GM12878 (cell line): ENCODE measurements at regions not wholly inside any gene's neighbourhood (a gene's known extent, or its start where the extent isn't known, plus 50 kb on each side); places are given as distances from the start of the nearest gene placed in this dataset.

Source experiments
- ATAC-seq: fragments of 200-7000 bp; cut with Tn5 transposase; 3 replicates; pipeline ENCODE4 v1.9.1; 2020; ENCODE audit warnings: mild to moderate bottlenecking, moderate library complexity
- BruUV-seq: library from RNA; stranded (reverse); fragments of 400-500 nt; replicated peaks from 2 replicates; lab custom pipeline; 2021; lab: Mats Ljungman, UMichigan
- CTCF ChIA-PET: fragments of 300-600 bp; sonication (Branson Sonifier 250); formaldehyde crosslinking; extraction: SDS; loops from one replicate; lab custom pipeline; 2021; ENCODE audit warnings: inconsistent platforms; lab: Yijun Ruan, JAX
- POLR2A ChIA-PET: fragments of 350-600 bp; formaldehyde crosslinking; extraction: SDS; loops from one replicate; lab custom pipeline; 2021; ENCODE audit warnings: inconsistent platforms; lab: Charles Lee
- RAD21 ChIA-PET: fragments of 300-600 bp; sonication (Branson Sonifier 250); formaldehyde crosslinking; loops from one replicate; lab custom pipeline; 2023; ENCODE audit warnings: antibody characterized with exemption; ENCODE audit not compliant: unreplicated experiment; lab: Charles Lee
- SMC1A ChIA-PET: fragments of 300-600 bp; sonication (Branson Sonifier 250); formaldehyde crosslinking; loops from one replicate; lab custom pipeline; 2023; ENCODE audit not compliant: unreplicated experiment, uncharacterized antibody; lab: Charles Lee
- DNase-seq: peaks from one replicate; pipeline ENCODE4 v3.0.0-alpha.2; 2011; ENCODE audit warnings: low read depth, low spot score
- FAIRE-seq: peaks from 3 replicates; lab custom pipeline; 2011; peaks lifted over from hg19 to GRCh38; lab: Jason Lieb, UNC
- H2AFZ ChIP-seq: 2 replicates; pipeline ENCODE4 v1.6.0; 2011; ENCODE audit warnings: low read depth, low read length, control low read depth; ENCODE audit not compliant: control insufficient read depth
- H3K27ac ChIP-seq: 2 replicates; pipeline ENCODE4 v1.5.1; 2011; ENCODE audit warnings: control low read depth; ENCODE audit not compliant: control insufficient read depth, insufficient read depth
- H3K27me3 ChIP-seq, 2 experiments: replicated peaks in 1 of 2; 2 replicates each; pipeline versions ENCODE4 v1.6.0 to v1.6.1; 2011; ENCODE audit warnings: low read length in 1 of 2; ENCODE audit not compliant: control insufficient read depth in 2 of 2, insufficient read depth in 2 of 2
- H3K36me3 ChIP-seq, 2 experiments: 2 replicates each; pipeline ENCODE4 v1.5.1; 2011; ENCODE audit warnings: low read length in 1 of 2; ENCODE audit not compliant: control insufficient read depth in 2 of 2, insufficient read depth in 2 of 2
- H3K4me1 ChIP-seq: 2 replicates; pipeline ENCODE4 v1.6.1; 2011; ENCODE audit warnings: mild to moderate bottlenecking, low read length, moderate library complexity, mixed read lengths; ENCODE audit not compliant: control insufficient read depth, insufficient read depth
- H3K4me2 ChIP-seq: 2 replicates; pipeline ENCODE4 v1.6.0; 2011; ENCODE audit warnings: control low read depth; ENCODE audit not compliant: control insufficient read depth, insufficient read depth
- H3K4me3 ChIP-seq: fragments of 200-600 bp; sonication (generic); 2 replicates; pipeline ENCODE4 v1.5.1; 2016
- H3K79me2 ChIP-seq: 2 replicates; pipeline ENCODE4 v1.6.0; 2011; ENCODE audit warnings: low read length; ENCODE audit not compliant: control insufficient read depth, insufficient read depth
- H3K9ac ChIP-seq: 2 replicates; pipeline ENCODE4 v1.8.0; 2011; ENCODE audit warnings: low read length, control low read depth, mixed read lengths; ENCODE audit not compliant: control insufficient read depth, insufficient read depth
- H3K9me3 ChIP-seq: replicated peaks from 3 replicates; pipeline ENCODE4 v1.5.1; 2011; ENCODE audit warnings: mild to moderate bottlenecking, low read length; ENCODE audit not compliant: control insufficient read depth, insufficient read depth
- H4K20me1 ChIP-seq: 2 replicates; pipeline ENCODE4 v1.6.0; 2011; ENCODE audit not compliant: control insufficient read depth, insufficient read depth
- CBX3 ChIP-seq: fragments of 200-600 bp; sonication (generic); IDR thresholded peaks from 2 replicates; pipeline ENCODE4 v1.6.1; 2016; ENCODE audit warnings: low read depth, borderline replicate concordance
- FOXM1 ChIP-seq: IDR thresholded peaks from 2 replicates; pipeline ENCODE4 v1.6.1; 2012; ENCODE audit warnings: low read depth, mild to moderate bottlenecking, inconsistent platforms, low read length, moderate library complexity
- HSF1 ChIP-seq: fragments of 150-350 bp; IDR thresholded peaks from 2 replicates; pipeline ENCODE4 v1.6.1; 2014; ENCODE audit warnings: mild to moderate bottlenecking, low read depth, low read length
- LARP7 ChIP-seq: fragments of 450-650 bp; IDR thresholded peaks from 2 replicates; pipeline ENCODE4 v1.6.1; 2017; ENCODE audit warnings: mild to moderate bottlenecking
- MEF2A ChIP-seq: IDR thresholded peaks from 2 replicates; pipeline ENCODE4 v1.6.1; 2011; ENCODE audit warnings: low read depth, mild to moderate bottlenecking, low read length, moderate library complexity; ENCODE audit not compliant: insufficient read depth
- MXI1 ChIP-seq: fragments of 150-350 bp; IDR thresholded peaks from 2 replicates; pipeline ENCODE4 v1.6.1; 2011; ENCODE audit warnings: low read depth, mild to moderate bottlenecking, inconsistent platforms, low read length, improper control_type of control experiment
- NKRF ChIP-seq: fragments of 450-650 bp; conservative IDR thresholded peaks from 2 replicates; pipeline ENCODE4 v1.6.1; 2017; ENCODE audit warnings: mild to moderate bottlenecking, moderate library complexity
- NR2C1 ChIP-seq: fragments of 450-650 bp; IDR thresholded peaks from 2 replicates; pipeline ENCODE4 v1.6.1; 2017; ENCODE audit warnings: antibody characterized with exemption, mild to moderate bottlenecking, moderate library complexity
- NRF1 ChIP-seq: conservative IDR thresholded peaks from 2 replicates; pipeline ENCODE4 v1.6.1; 2011; ENCODE audit warnings: mild to moderate bottlenecking, low read depth, low read length, improper control_type of control experiment
- PAX5 ChIP-seq: IDR thresholded peaks from 2 replicates; pipeline ENCODE4 v1.6.1; 2011; ENCODE audit warnings: low read depth, low read length, borderline replicate concordance
- PAX8 ChIP-seq: fragments of 450-650 bp; IDR thresholded peaks from 2 replicates; pipeline ENCODE4 v1.6.1; 2017; ENCODE audit warnings: mild to moderate bottlenecking, moderate library complexity
- ZNF24 ChIP-seq: fragments of 450-650 bp; IDR thresholded peaks from 2 replicates; pipeline ENCODE4 v1.6.1; 2017; ENCODE audit warnings: antibody characterized with exemption, mild to moderate bottlenecking
- WGBS: methylation state at CpG from one replicate; pipeline ENCODE4 v1.1.6; 2016; ENCODE audit warnings: low lambda C conversion rate; ENCODE audit not compliant: insufficient replicate concordance, insufficient coverage; ENCODE audit errors: missing lambda C conversion rate; 5-methylcytosine and 5-hydroxymethylcytosine counted together
- in situ Hi-C: fragments of 300-500 bp; cut with MboI; formaldehyde crosslinking; loops from 9 replicates; pipeline ENCODE4 v1.14.3; 2018; ENCODE audit warnings: mixed read lengths
- intact Hi-C: fragments of 100-400 bp; cut with micrococcal nuclease; formaldehyde crosslinking; loops from one replicate; pipeline ENCODE4 v1.14.2; 2022; ENCODE audit not compliant: unreplicated experiment

GRCh38 chr2:163414121-163414520 is 321.7 kb downstream of the FIGN start:
- intact Hi-C loops, result no loop called here
- no peak for TF ChIP-seq CBX3
- TF ChIP-seq FOXM1, result no peak
- no peak for TF ChIP-seq MEF2A
- TF ChIP-seq PAX5, result no peak
- TF ChIP-seq PAX8, result no peak
- TF ChIP-seq NR2C1, result no peak
- TF ChIP-seq NKRF, result no peak
- no peak for TF ChIP-seq MXI1
- no peak for TF ChIP-seq HSF1
- TF ChIP-seq NRF1, result no peak
- no peak for TF ChIP-seq ZNF24
- no peak for TF ChIP-seq LARP7
- Histone ChIP-seq H3K4me2 (no peak overlapping the region), H3K9me3 (no peaks in the 10 kb centered on the region), H3K79me2 (no peaks in the 10 kb centered on the region), H3K4me3 (no peak overlapping the region), H3K36me3 (no peaks in the 10 kb centered on the region), H3K27me3 (no peaks in the 10 kb centered on the region), H3K4me1 (no peaks in the 10 kb centered on the region), H3K27ac (no peak overlapping the region), H4K20me1 (no peaks in the 10 kb centered on the region), H2AFZ (no peak overlapping the region), H3K9ac (no peak overlapping the region)
- ChIA-PET POLR2A (no interaction called here), CTCF (no interaction called here), RAD21 (no interaction called here), SMC1A (no interaction called here)
- BruUV-seq, result no TSS peak
- 0% methylated on average over 3 of the region's 3 CpGs for WGBS
- ATAC-seq (no peak), FAIRE-seq (no peak), DNase-seq (no peak)
- in situ Hi-C loops, result no loop called here
